GM12872 (cell line): ENCODE measurements at regions not wholly inside any gene's neighbourhood (a gene's known extent, or its start where the extent isn't known, plus 50 kb on each side); places are given as distances from the start of the nearest gene placed in this dataset.

Experiments
- CTCF ChIP-seq: IDR thresholded peaks from 3 replicates; pipeline ENCODE4 v1.5.1; 2011; ENCODE audit warnings: low read depth, mild to moderate bottlenecking, low read length, moderate library complexity; ENCODE audit not compliant: insufficient read depth

- no peak for TF ChIP-seq CTCF
These were observed 423.0 kb downstream of the RPS6KC1 start for GRCh38 chr1:213474054-213474453.

GRCh38 chr1:213481395-213481794 is 430.4 kb downstream of the RPS6KC1 start:
- no peak for TF ChIP-seq CTCF

GRCh38 chr1:213484333-213484732 is 433.3 kb downstream of the RPS6KC1 start:
- TF ChIP-seq CTCF, result no peak

GRCh38 chr1:213484758-213485157 is 433.7 kb downstream of the RPS6KC1 start:
- TF ChIP-seq CTCF, result no peak

GRCh38 chr1:213486488-213486887 is 435.4 kb downstream of the RPS6KC1 start:
- no peak for TF ChIP-seq CTCF

GRCh38 chr1:213491468-213491867 is 440.4 kb downstream of the RPS6KC1 start:
- no peak for TF ChIP-seq CTCF

GRCh38 chr1:213492161-213493041 is 441.4 kb downstream of the RPS6KC1 start:
- TF ChIP-seq CTCF, result no peak

- TF ChIP-seq CTCF, result no peak
These were observed 448.4 kb downstream of the RPS6KC1 start for GRCh38 chr1:213499444-213499843.
